ENCODE measurements at regions not wholly inside any gene's neighbourhood (a gene's known extent, or its start where the extent isn't known, plus 50 kb on each side); places are given as distances from the start of the nearest gene placed in this dataset.

- no peak for DNase-seq
These were observed 58.9 kb upstream of the RAI2 start for GRCh38 chrX:17919896-17920446.

DNA sequence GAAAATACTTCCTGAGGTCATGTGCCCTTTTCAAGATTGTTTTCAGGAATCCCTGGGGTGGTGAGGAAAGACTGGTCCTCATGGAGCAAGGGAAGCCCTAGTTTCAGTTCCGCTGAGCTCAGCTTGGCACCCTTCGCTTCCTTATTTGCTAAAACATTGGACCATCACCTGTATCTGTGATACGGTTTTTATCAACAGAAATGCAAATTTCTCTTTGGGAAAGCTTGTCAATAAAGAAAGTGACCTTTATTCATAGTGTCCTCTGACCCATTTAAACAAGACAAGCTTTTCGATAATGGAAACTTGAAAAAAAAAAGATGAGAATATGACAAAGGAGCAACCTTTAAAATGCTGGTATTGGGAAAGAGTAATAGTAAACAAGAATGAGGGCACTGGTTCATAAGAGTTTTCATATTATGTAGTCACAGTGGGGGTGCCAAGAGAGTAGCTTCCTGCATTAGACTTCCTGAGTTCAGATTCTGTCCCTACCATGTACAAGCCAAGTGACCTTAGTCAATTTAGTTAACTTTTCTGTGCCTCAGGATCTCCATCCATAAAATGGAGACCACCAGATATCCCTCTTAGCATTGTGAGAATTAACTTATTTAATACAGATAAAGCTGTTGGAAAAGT lies 57.0 kb upstream of the RAI2 start:
- DNase-seq: no peak

GRCh38 chrX:17913801-17914200 lies 52.7 kb upstream of the RAI2 start:
- no peak for DNase-seq
